ENCODE measurements at regions not wholly inside any gene's neighbourhood (a gene's known extent, or its start where the extent isn't known, plus 50 kb on each side); places are given as distances from the start of the nearest gene placed in this dataset.

- no peaks in the 10 kb centered on the region for H3K36me3 ChIP-seq (replicated peaks in 1 of 2; ENCODE audit: control insufficient read depth in 1 of 2, insufficient read depth in 2 of 2, low read length in 1 of 2)
- DNase-seq, result no peak
- H2AFZ ChIP-seq (ENCODE audit: low read depth), result no peak overlapping the region
- POLR2A ChIA-PET, result no interaction called here
- no peak overlapping the region for H3K9ac ChIP-seq
- no peaks in the 10 kb centered on the region for H3K79me2 ChIP-seq (ENCODE audit: insufficient read depth)
- no peak overlapping the region for H3K27ac ChIP-seq (ENCODE audit: low read depth in 2 of 2, low read length in 1 of 2)
- TF ChIP-seq PBX3 (IDR thresholded peaks at IDR 0.05), result no peak
- TF ChIP-seq TEAD4 (IDR thresholded peaks at IDR 0.05; ENCODE audit: borderline replicate concordance, insufficient read depth), result no peak
- no peak for TF ChIP-seq ELF1 (IDR thresholded peaks at IDR 0.05)
- TF ChIP-seq TAF1 (IDR thresholded peaks at IDR 0.05; ENCODE audit: borderline replicate concordance, low read depth, low read length), result no peak
- TF ChIP-seq RXRA (IDR thresholded peaks at IDR 0.05; ENCODE audit: borderline replicate concordance, low read depth), result no peak
- no peak for TF ChIP-seq GABPA (IDR thresholded peaks at IDR 0.05; ENCODE audit: low read depth)
- no peak for TF ChIP-seq ZBTB33 (IDR thresholded peaks at IDR 0.05; ENCODE audit: borderline replicate concordance, low read depth)
- TF ChIP-seq SMC3 (IDR thresholded peaks at IDR 0.05; ENCODE audit: low read depth, low read length), result no peak
- TF ChIP-seq EZH2phosphoT487 (IDR thresholded peaks at IDR 0.05; ENCODE audit: borderline replicate concordance, low read depth), result no peak
- no peak for TF ChIP-seq YY1 (IDR thresholded peaks at IDR 0.05; ENCODE audit: low read depth)
- no peak for TF ChIP-seq FOXM1 (IDR thresholded peaks at IDR 0.05; ENCODE audit: low read depth)
- H3K27me3 ChIP-seq (ENCODE audit: insufficient read depth), result no peaks in the 10 kb centered on the region
- no peak overlapping the region for H3K4me2 ChIP-seq
- no peaks in the 10 kb centered on the region for H4K20me1 ChIP-seq (ENCODE audit: insufficient read depth)
- WGBS (ENCODE audit: low lambda C conversion rate), result no CpG with 5 or more reads among the region's 27 CpGs
- no peaks in the 10 kb centered on the region for H3F3A ChIP-seq (replicated peaks; ENCODE audit: insufficient read depth)
- H3K4me1 ChIP-seq (ENCODE audit: control insufficient read depth in 1 of 2, insufficient read depth in 2 of 2, low read depth in 1 of 2, low read length in 1 of 2), result no peaks in the 10 kb centered on the region
- CTCF ChIA-PET, result no interaction called here
- H3K9me2 ChIP-seq, result no peaks in the 10 kb centered on the region
- H3K9me3 ChIP-seq, result no peaks in the 10 kb centered on the region
- no peak overlapping the region for H3K4me3 ChIP-seq (ENCODE audit: low read depth in 2 of 2, low read length in 1 of 2)
Observed at GRCh38 chr5:180431932-180432331, 62.2 kb upstream of the CNOT6 start.

GRCh38 chr5:180433032-180433422 lies 61.2 kb upstream of the CNOT6 start:
- H3K4me2 ChIP-seq, result no peak overlapping the region
- WGBS (ENCODE audit: low lambda C conversion rate), result 57% methylated on average over 6 of the region's 6 CpGs
- POLR2A ChIA-PET, result no interaction called here

More at GRCh38 chr5:180433032-180433422, 61.2 kb upstream of the CNOT6 start:
- Histone ChIP-seq H3K27ac (ENCODE audit: low read depth in 2 of 2, low read length in 1 of 2) (no peak overlapping the region), H3K79me2 (ENCODE audit: insufficient read depth) (no peaks in the 10 kb centered on the region), H3K27me3 (ENCODE audit: insufficient read depth) (no peaks in the 10 kb centered on the region), H4K20me1 (ENCODE audit: insufficient read depth) (no peaks in the 10 kb centered on the region), H3F3A (replicated peaks; ENCODE audit: insufficient read depth) (no peaks in the 10 kb centered on the region), H3K9ac (no peak overlapping the region), H2AFZ (ENCODE audit: low read depth) (no peak overlapping the region), H3K4me3 (ENCODE audit: low read depth in 2 of 2, low read length in 1 of 2) (no peak overlapping the region), H3K4me1 (ENCODE audit: control insufficient read depth in 1 of 2, insufficient read depth in 2 of 2, low read depth in 1 of 2, low read length in 1 of 2) (no peaks in the 10 kb centered on the region), H3K9me3 (no peaks in the 10 kb centered on the region), H3K36me3 (replicated peaks in 1 of 2; ENCODE audit: control insufficient read depth in 1 of 2, insufficient read depth in 2 of 2, low read length in 1 of 2) (no peaks in the 10 kb centered on the region), H3K9me2 (no peaks in the 10 kb centered on the region)
- DNase-seq, result no peak
- TF ChIP-seq ELF1 (IDR thresholded peaks at IDR 0.05) (no peak), CTCF (IDR thresholded peaks at IDR 0.05) (no peak), POLR2AphosphoS5 (IDR thresholded peaks at IDR 0.05; ENCODE audit: low read depth, low read length) (no peak)
- CTCF ChIA-PET, result interaction anchor here (0.7 kb wide), 1 partner anchor 306 kb away, joined by 3 read pairs; no protein-coding TSS in a partner anchor
